ENCODE measurements at regions not wholly inside any gene's neighbourhood (a gene's known extent, or its start where the extent isn't known, plus 50 kb on each side); places are given as distances from the start of the nearest gene placed in this dataset.

DNA sequence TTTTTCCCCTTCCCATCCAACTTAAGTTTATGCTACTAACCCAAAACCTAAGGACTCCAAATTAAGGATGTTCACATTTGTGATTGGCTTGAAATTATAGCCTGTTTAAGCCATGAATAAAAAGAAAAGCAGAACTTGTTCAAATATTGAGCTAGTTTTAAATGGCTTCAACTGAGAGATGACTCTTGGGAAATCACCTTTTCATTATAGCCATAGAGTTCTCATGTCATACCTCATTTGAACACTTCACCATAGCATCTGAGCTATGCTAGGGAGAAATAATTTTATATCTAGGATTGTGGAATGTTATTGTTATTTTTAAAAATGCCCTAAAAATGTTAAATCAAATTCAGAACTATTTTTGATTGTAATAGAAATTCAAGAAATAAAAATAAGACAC lies 409.2 kb upstream of the RARB start:
- TF ChIP-seq, protein P1, sequence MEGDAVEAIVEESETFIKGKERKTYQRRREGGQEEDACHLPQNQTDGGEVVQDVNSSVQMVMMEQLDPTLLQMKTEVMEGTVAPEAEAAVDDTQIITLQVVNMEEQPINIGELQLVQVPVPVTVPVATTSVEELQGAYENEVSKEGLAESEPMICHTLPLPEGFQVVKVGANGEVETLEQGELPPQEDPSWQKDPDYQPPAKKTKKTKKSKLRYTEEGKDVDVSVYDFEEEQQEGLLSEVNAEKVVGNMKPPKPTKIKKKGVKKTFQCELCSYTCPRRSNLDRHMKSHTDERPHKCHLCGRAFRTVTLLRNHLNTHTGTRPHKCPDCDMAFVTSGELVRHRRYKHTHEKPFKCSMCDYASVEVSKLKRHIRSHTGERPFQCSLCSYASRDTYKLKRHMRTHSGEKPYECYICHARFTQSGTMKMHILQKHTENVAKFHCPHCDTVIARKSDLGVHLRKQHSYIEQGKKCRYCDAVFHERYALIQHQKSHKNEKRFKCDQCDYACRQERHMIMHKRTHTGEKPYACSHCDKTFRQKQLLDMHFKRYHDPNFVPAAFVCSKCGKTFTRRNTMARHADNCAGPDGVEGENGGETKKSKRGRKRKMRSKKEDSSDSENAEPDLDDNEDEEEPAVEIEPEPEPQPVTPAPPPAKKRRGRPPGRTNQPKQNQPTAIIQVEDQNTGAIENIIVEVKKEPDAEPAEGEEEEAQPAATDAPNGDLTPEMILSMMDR (IDR thresholded peaks at IDR 0.05): no peak
- no peak for TF ChIP-seq POLR2A (IDR thresholded peaks at IDR 0.05)

Measured in right lobe of liver (tissue), 4 donors.